WTC11 (cell line): ENCODE measurements at regions not wholly inside any gene's neighbourhood (a gene's known extent, or its start where the extent isn't known, plus 50 kb on each side); places are given as distances from the start of the nearest gene placed in this dataset.

Experiments used
- ATF2 ChIP-seq: sonication (generic); formaldehyde crosslinking; IDR thresholded peaks from 2 replicates; pipeline ENCODE4 v1.8.1; 2022; ENCODE audit warnings: low read depth, missing genetic modification reagents, borderline replicate concordance
- CTCF ChIP-seq: fragments of 200-600 bp; IDR thresholded peaks from 2 replicates; pipeline ENCODE4 v1.8.0; 2022; ENCODE audit warnings: antibody characterized with exemption
- FOXP4 ChIP-seq: sonication (generic); formaldehyde crosslinking; IDR thresholded peaks from 2 replicates; pipeline ENCODE4 v1.8.0; 2022; ENCODE audit warnings: mild to moderate bottlenecking, missing genetic modification reagents
- GTF2I ChIP-seq: fragments of 250-450 bp; sonication (Bioruptor Pico); conservative IDR thresholded peaks from 2 replicates; pipeline ENCODE4 v1.4.0; 2021; ENCODE audit warnings: mild to moderate bottlenecking
- JUN ChIP-seq: sonication (generic); formaldehyde crosslinking; IDR thresholded peaks from 2 replicates; pipeline ENCODE4 v1.8.0; 2023; ENCODE audit warnings: mild to moderate bottlenecking, missing genetic modification reagents
- MAX ChIP-seq: sonication (generic); formaldehyde crosslinking; IDR thresholded peaks from 2 replicates; pipeline ENCODE4 v1.8.0; 2022; ENCODE audit warnings: mild to moderate bottlenecking, missing genetic modification reagents
- USF2 ChIP-seq: sonication (generic); formaldehyde crosslinking; IDR thresholded peaks from 2 replicates; pipeline ENCODE4 v1.8.1; 2023; ENCODE audit warnings: mild to moderate bottlenecking, missing genetic modification reagents, moderate library complexity
- ZBTB43 ChIP-seq: sonication (generic); formaldehyde crosslinking; IDR thresholded peaks from 2 replicates; pipeline ENCODE4 v1.8.1; 2023; ENCODE audit warnings: mild to moderate bottlenecking, missing genetic modification reagents
- ZNF232 ChIP-seq: sonication (generic); formaldehyde crosslinking; IDR thresholded peaks from 2 replicates; pipeline ENCODE4 v1.8.0; 2022; ENCODE audit warnings: mild to moderate bottlenecking, missing genetic modification reagents
- ZNF396 ChIP-seq: fragments of 250-450 bp; sonication (Bioruptor Pico); IDR thresholded peaks from 2 replicates; pipeline ENCODE4 v1.8.0; 2021; ENCODE audit warnings: mild to moderate bottlenecking, moderate library complexity, borderline replicate concordance
- ZSCAN18 ChIP-seq: fragments of 250-450 bp; sonication (Bioruptor Pico); IDR thresholded peaks from 2 replicates; pipeline ENCODE4 v2.1.2; 2022; ENCODE audit warnings: mild to moderate bottlenecking, moderate library complexity

- TF ChIP-seq USF2 (CRISPR knock-in tag) (no peak), CTCF (no peak), ATF2 (no peak), MAX (CRISPR knock-in tag) (no peak), GTF2I (CRISPR knock-in tag) (no peak), ZNF232 (CRISPR knock-in tag) (no peak), ZBTB43 (CRISPR knock-in tag) (no peak), ZSCAN18 (CRISPR knock-in tag) (no peak), ZNF396 (CRISPR knock-in tag) (no peak), FOXP4 (CRISPR knock-in tag) (no peak), JUN (no peak)
Measured at GRCh38 chr7:13041368-13041988, 354.0 kb downstream of the ARL4A start.
